Chondrocyte (in vitro differentiated cells): ENCODE measurements at regions not wholly inside any gene's neighbourhood (a gene's known extent, or its start where the extent isn't known, plus 50 kb on each side); places are given as distances from the start of the nearest gene placed in this dataset.

Experiments used
- DNase-seq: peaks from one replicate; pipeline ENCODE4 v3.0.0; 2021; ENCODE audit warnings: mixed read lengths, low spot score
- H3K27ac Mint-ChIP-seq: one replicate; pipeline ENCODE4 v1.8.0; 2021; ENCODE audit warnings: mild to moderate bottlenecking, moderate library complexity, mixed read lengths; ENCODE audit not compliant: unreplicated experiment
- H3K27me3 Mint-ChIP-seq: 2 replicates; pipeline ENCODE4 v1.8.0; 2021; ENCODE audit warnings: low read depth, mixed read lengths
- H3K36me3 Mint-ChIP-seq: 2 replicates; pipeline ENCODE4 v1.8.0; 2021; ENCODE audit warnings: low read depth, mixed read lengths
- H3K4me1 Mint-ChIP-seq: 2 replicates; pipeline ENCODE4 v1.8.0; 2021; ENCODE audit warnings: low read depth, mild to moderate bottlenecking, mixed read lengths
- H3K4me3 Mint-ChIP-seq: one replicate; pipeline ENCODE4 v1.8.0; 2021; ENCODE audit warnings: mild to moderate bottlenecking, moderate library complexity, mixed read lengths; ENCODE audit not compliant: unreplicated experiment
- H3K9me3 Mint-ChIP-seq: 2 replicates; pipeline ENCODE4 v1.8.0; 2021; ENCODE audit warnings: low read depth, mixed read lengths
- TF ChIP-seq, protein P1 (sequence below): fragments of 200-600 bp; sonication (generic); IDR thresholded peaks from 2 replicates; pipeline ENCODE4 v1.5.0; 2021; ENCODE audit warnings: antibody characterized with exemption, mild to moderate bottlenecking, moderate library complexity

DNA sequence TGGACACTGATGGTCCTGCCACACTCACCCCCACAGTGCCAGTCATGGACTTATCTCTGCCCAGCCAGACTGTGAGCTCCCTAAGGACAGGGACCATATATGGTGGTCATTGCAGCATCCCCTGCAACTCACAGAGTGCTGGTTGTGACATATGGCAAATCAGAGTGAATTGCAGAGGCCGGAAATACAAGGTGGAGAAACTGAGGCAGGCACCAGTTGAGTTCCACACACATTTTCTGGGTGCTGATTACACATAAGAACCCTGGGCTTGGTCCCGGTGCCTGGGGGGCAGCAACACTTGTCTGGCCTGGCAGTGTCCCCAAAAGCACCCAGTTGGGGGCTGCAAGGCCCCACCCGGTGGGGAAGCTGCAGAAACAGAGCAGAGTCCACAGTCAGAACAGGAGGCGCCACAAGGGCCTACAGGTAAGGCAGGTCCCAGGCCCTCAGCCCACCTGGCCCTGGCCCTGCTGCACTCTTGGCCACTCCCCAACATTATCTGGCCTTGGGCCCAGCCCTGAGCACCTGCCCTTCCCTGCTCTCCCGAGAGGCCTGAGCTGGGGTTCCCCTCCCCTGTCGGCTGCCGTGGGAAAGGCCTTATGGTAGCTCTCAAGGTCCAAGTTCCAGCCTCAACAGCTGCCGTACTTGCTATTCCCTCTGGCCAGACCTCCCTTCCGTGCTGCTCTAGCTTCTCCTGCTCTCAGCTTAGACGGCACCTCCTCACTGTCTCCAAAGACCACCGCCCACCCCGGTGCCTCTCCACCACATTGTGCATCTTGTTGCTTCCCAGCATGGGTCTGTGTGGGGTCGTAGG, 140.8 kb upstream of the PTPN1 start:
- TF ChIP-seq, protein P1, sequence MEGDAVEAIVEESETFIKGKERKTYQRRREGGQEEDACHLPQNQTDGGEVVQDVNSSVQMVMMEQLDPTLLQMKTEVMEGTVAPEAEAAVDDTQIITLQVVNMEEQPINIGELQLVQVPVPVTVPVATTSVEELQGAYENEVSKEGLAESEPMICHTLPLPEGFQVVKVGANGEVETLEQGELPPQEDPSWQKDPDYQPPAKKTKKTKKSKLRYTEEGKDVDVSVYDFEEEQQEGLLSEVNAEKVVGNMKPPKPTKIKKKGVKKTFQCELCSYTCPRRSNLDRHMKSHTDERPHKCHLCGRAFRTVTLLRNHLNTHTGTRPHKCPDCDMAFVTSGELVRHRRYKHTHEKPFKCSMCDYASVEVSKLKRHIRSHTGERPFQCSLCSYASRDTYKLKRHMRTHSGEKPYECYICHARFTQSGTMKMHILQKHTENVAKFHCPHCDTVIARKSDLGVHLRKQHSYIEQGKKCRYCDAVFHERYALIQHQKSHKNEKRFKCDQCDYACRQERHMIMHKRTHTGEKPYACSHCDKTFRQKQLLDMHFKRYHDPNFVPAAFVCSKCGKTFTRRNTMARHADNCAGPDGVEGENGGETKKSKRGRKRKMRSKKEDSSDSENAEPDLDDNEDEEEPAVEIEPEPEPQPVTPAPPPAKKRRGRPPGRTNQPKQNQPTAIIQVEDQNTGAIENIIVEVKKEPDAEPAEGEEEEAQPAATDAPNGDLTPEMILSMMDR: no peak

DNA sequence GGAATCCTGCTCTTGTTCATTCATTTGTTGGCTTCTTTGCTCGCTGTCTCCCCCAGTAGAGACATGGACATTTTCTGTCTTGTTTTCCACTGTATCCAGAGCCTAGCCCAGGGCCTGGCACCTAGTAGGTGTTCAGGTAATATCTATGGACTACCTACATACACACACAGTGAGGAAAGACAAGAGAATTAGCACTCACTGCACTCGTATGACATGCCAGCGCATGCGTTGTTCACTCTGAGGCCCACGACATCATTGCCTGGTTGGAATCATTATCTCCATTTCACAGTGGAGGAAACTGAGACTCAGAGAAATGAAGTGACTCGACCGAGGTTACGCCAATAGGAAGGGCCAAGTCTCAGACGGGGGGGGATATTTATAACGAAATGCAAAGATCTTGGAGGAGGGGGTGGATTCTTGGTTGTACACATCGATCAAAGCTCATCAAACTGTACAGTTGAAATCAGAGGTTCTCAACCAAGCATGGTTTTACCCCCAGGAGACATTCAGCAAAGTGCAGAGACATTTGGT, 140.1 kb upstream of the PTPN1 start:
- no peaks in the 10 kb centered on the region for H3K36me3 Mint-ChIP-seq
- H3K4me3 Mint-ChIP-seq: no peak overlapping the region
- H3K27ac Mint-ChIP-seq: no peak overlapping the region
- no peak for DNase-seq
- H3K27me3 Mint-ChIP-seq: no peaks in the 10 kb centered on the region
- no peaks in the 10 kb centered on the region for H3K9me3 Mint-ChIP-seq
- TF ChIP-seq, protein P1: no peak
- H3K4me1 Mint-ChIP-seq: peaks cover 24% of the 10 kb centered on the region

More for the DNA sequence above, 140.8 kb upstream of the PTPN1 start:
- Mint-ChIP-seq H3K27me3 (no peaks in the 10 kb centered on the region), H3K4me3 (no peak overlapping the region), H3K27ac (no peak overlapping the region), H3K36me3 (no peaks in the 10 kb centered on the region), H3K9me3 (no peaks in the 10 kb centered on the region), H3K4me1 (peaks cover 24% of the 10 kb centered on the region)
- peak; percentile 72 for DNase-seq

DNA sequence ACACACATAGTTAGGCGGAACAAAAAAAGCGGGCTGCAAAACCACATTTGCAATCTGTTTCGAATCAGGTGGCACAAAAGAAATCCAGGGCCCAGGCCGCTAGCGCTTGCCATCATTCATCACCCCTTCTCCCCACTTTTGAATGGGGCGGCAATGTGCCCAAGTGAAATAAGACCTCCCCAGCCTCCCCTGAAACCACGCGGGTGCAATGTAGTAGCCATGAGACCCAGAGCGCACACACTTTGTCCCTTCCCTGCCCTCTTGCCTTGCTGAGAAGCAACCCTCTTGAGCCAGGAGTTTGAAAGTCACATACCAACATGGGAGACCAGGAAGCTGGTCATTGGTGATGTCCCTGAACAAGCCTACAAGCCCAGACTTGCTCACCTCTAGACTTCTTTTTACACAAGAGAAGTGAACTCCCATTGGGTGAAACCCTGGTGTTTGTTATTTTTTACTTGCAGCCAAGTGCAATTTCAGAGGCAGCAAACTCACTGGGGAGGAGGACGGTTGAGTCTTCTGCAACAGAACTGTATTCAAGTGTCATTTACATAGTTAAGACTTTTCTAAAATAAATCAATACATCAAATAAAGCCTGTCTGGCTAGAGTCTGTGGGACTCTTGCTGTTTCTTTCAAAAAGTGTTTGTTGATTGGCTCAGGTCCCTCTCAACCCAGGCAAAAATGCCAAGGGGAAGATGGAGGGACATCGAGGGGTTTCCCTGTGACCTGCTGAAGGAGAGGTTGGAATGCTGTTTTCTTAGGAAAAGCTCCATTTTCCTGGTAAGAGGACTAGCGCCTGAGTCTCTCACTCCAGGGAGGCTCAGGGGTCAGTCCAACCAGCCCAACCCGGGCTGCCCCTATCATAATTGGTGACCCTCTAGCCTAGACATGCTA, 138.1 kb upstream of the PTPN1 start:
- Mint-ChIP-seq H3K36me3 (no peaks in the 10 kb centered on the region), H3K4me1 (peaks cover 21% of the 10 kb centered on the region), H3K9me3 (no peaks in the 10 kb centered on the region), H3K27me3 (no peaks in the 10 kb centered on the region), H3K4me3 (no peak overlapping the region), H3K27ac (no peak overlapping the region)
- TF ChIP-seq, protein P1: no peak
- no peak for DNase-seq

DNA sequence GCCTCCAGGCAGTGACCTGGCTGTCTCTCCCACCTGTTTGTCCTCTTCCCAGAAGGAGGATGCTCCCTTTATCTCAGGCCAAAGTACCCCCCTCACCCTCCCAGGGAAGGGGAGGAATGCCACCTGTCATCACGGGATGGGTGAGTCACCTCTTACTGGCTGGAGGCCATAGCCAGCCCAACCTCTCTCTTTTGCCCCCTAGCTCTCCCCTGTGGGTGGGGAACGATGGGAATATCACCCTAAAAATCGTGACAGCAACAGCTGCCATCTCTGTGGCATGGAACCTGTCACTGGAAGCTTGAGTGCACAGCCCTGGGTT, 137.5 kb upstream of the PTPN1 start:
- no peak overlapping the region for H3K27ac Mint-ChIP-seq
- H3K4me3 Mint-ChIP-seq: no peak overlapping the region
- H3K4me1 Mint-ChIP-seq: peaks cover 24% of the 10 kb centered on the region
- H3K36me3 Mint-ChIP-seq: no peaks in the 10 kb centered on the region
- peak; percentile 38 for DNase-seq
- H3K27me3 Mint-ChIP-seq: no peaks in the 10 kb centered on the region
- H3K9me3 Mint-ChIP-seq: no peaks in the 10 kb centered on the region
- TF ChIP-seq, protein P1: no peak

DNA sequence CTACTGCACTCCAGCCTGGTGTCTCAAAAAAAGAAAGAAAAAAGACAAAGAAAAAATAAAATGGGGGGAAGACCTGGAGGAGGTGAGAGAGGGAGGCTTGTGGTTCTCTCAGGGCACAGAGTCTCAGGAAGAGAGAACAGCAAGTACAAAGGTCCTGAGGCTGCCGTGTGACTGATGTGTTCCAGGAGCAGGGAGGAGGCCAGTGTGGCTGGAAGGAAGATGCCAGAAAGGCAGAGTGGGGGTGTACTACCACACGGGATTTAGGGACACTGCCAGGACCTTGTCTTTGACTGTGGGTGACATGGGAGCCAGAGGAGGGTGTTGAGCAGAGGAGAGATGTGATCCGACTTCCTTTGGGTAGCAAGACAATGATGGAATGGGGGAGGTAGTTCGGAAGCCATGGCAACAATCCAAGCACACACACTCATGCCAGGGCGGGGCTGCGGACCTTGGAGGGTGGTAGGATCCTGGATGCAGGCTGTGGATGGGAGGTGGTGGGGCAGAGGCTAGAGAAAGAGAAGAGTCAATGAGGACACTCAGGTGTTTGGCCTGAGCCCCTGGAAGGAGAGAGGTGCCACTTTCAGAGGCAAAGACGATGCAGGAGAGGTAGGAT, 136.4 kb upstream of the PTPN1 start:
- peak; percentile 42 for DNase-seq
- no peak overlapping the region for H3K4me3 Mint-ChIP-seq
- H3K4me1 Mint-ChIP-seq: peaks cover 29% of the 10 kb centered on the region
- H3K9me3 Mint-ChIP-seq: no peaks in the 10 kb centered on the region
- H3K27me3 Mint-ChIP-seq: no peaks in the 10 kb centered on the region
- H3K27ac Mint-ChIP-seq: no peak overlapping the region
- no peaks in the 10 kb centered on the region for H3K36me3 Mint-ChIP-seq
- TF ChIP-seq, protein P1: no peak
